NT2/D1 (cell line): ENCODE measurements at regions not wholly inside any gene's neighbourhood (a gene's known extent, or its start where the extent isn't known, plus 50 kb on each side); places are given as distances from the start of the nearest gene placed in this dataset.
"Not testable (repeated sequence)": the region's sequence is repeated elsewhere in the genome, so short reads cannot be mapped to it uniquely, and the experiment has no call there.

Experiments used
- DNase-seq: peaks from one replicate; pipeline ENCODE4 v3.0.0-alpha.2; 2011; ENCODE audit warnings: low read depth, low spot score
- H3K27me3 ChIP-seq: 2 replicates; pipeline ENCODE4 v1.6.0; 2011; ENCODE audit warnings: mild to moderate bottlenecking; ENCODE audit not compliant: insufficient read length, insufficient read depth
- H3K36me3 ChIP-seq: 2 replicates; pipeline ENCODE4 v1.6.1; 2011; ENCODE audit warnings: mild to moderate bottlenecking, low read length, mixed read lengths; ENCODE audit not compliant: insufficient read depth, insufficient read length
- H3K4me1 ChIP-seq: 2 replicates; pipeline ENCODE4 v1.5.1; 2011; ENCODE audit not compliant: insufficient read depth, insufficient read length
- H3K4me3 ChIP-seq: 2 replicates; pipeline ENCODE4 v1.5.1; 2011; ENCODE audit warnings: low read depth; ENCODE audit not compliant: insufficient read length
- H3K9ac ChIP-seq: 2 replicates; pipeline ENCODE4 v1.6.0; 2011; ENCODE audit warnings: low read depth; ENCODE audit not compliant: insufficient read length
- H3K9me3 ChIP-seq: 2 replicates; pipeline ENCODE4 v1.5.1; 2011; ENCODE audit warnings: mild to moderate bottlenecking, low read length; ENCODE audit not compliant: insufficient read depth
- SUZ12 ChIP-seq: IDR thresholded peaks from 2 replicates; pipeline ENCODE4 v1.6.1; 2011; ENCODE audit not compliant: insufficient read length, insufficient read depth; ENCODE audit errors: extremely low read depth
- YY1 ChIP-seq: IDR thresholded peaks from 2 replicates; pipeline ENCODE4 v1.6.1; 2011; ENCODE audit not compliant: insufficient read length, insufficient read depth
- ZNF274 ChIP-seq: IDR thresholded peaks from 2 replicates; pipeline ENCODE4 v1.6.1; 2011; ENCODE audit warnings: mild to moderate bottlenecking, low read depth, low read length

- Histone ChIP-seq H3K9ac (no peak overlapping the region), H3K9me3 (no peaks in the 10 kb centered on the region), H3K36me3 (no peaks in the 10 kb centered on the region), H3K4me3 (no peak overlapping the region), H3K4me1 (no peaks in the 10 kb centered on the region), H3K27me3 (no peaks in the 10 kb centered on the region)
- TF ChIP-seq ZNF274 (no peak), YY1 (no peak), SUZ12 (no peak)
- no peak for DNase-seq
These were observed 202.9 kb upstream of the LRRTM4 start for GRCh38 chr2:77725045-77725444.

- not testable (repeated sequence) for H3K9ac ChIP-seq, H3K9me3 ChIP-seq, H3K4me3 ChIP-seq, H3K36me3 ChIP-seq, H3K27me3 ChIP-seq, DNase-seq, H3K4me1 ChIP-seq
These were observed 212.6 kb upstream of the LRRTM4 start for GRCh38 chr2:77734662-77735340.

GRCh38 chr2:77737236-77737635 is 215.1 kb upstream of the LRRTM4 start:
- Histone ChIP-seq H3K36me3 (no peaks in the 10 kb centered on the region), H3K4me1 (no peaks in the 10 kb centered on the region), H3K9ac (no peak overlapping the region), H3K9me3 (peaks cover 6% of the 10 kb centered on the region; the same call in 1 of the 2 replicates), H3K27me3 (no peaks in the 10 kb centered on the region), H3K4me3 (no peak overlapping the region)
- TF ChIP-seq ZNF274 (no peak), SUZ12 (no peak), YY1 (no peak)
- DNase-seq, result no peak

GRCh38 chr2:77746780-77747179 is 224.6 kb upstream of the LRRTM4 start:
- H3K9me3 ChIP-seq, result no peaks in the 10 kb centered on the region
- no peaks in the 10 kb centered on the region for H3K4me1 ChIP-seq
- H3K36me3 ChIP-seq, result no peaks in the 10 kb centered on the region
- no peak overlapping the region for H3K9ac ChIP-seq
- H3K27me3 ChIP-seq, result no peaks in the 10 kb centered on the region
- no peak overlapping the region for H3K4me3 ChIP-seq
- no peak for TF ChIP-seq YY1
- TF ChIP-seq SUZ12, result no peak
- TF ChIP-seq ZNF274, result no peak
- no peak for DNase-seq

- H3K4me1 ChIP-seq, H3K9ac ChIP-seq, H3K27me3 ChIP-seq, H3K36me3 ChIP-seq, H3K9me3 ChIP-seq: not testable (repeated sequence)
- DNase-seq, result peak; percentile 11
- H3K4me3 ChIP-seq, result peak overlapping the region; percentile 4
These were observed 231.7 kb upstream of the LRRTM4 start for GRCh38 chr2:77753710-77754345.

GRCh38 chr2:77767388-77768076 is 245.4 kb upstream of the LRRTM4 start:
- Histone ChIP-seq H3K4me1 (no peaks in the 10 kb centered on the region), H3K9ac (no peak overlapping the region), H3K4me3 (no peak overlapping the region), H3K9me3 (no peaks in the 10 kb centered on the region), H3K27me3 (no peaks in the 10 kb centered on the region), H3K36me3 (no peaks in the 10 kb centered on the region)
- no peak for DNase-seq
- TF ChIP-seq YY1 (no peak), ZNF274 (no peak), SUZ12 (no peak)

- no peak for DNase-seq
- H3K9ac ChIP-seq, result no peak overlapping the region
- no peaks in the 10 kb centered on the region for H3K36me3 ChIP-seq
- no peaks in the 10 kb centered on the region for H3K27me3 ChIP-seq
- no peak overlapping the region for H3K4me3 ChIP-seq
- H3K4me1 ChIP-seq, result no peaks in the 10 kb centered on the region
- no peaks in the 10 kb centered on the region for H3K9me3 ChIP-seq
- TF ChIP-seq YY1 (no peak), SUZ12 (no peak), ZNF274 (no peak)
These were observed 246.3 kb upstream of the LRRTM4 start for GRCh38 chr2:77768508-77768907.
